Astrocyte of the cerebellum (primary cell): ENCODE measurements at regions not wholly inside any gene's neighbourhood (a gene's known extent, or its start where the extent isn't known, plus 50 kb on each side); places are given as distances from the start of the nearest gene placed in this dataset.

Source experiments
- DNase-seq: peaks from one replicate; pipeline ENCODE4 v3.0.0-alpha.2; 2011; ENCODE audit warnings: low read depth
- H3K4me3 ChIP-seq: 2 replicates; pipeline ENCODE4 v1.5.1; 2011; ENCODE audit warnings: mild to moderate bottlenecking, low read depth, low read length, moderate library complexity
- CTCF ChIP-seq: IDR thresholded peaks from 2 replicates; pipeline ENCODE4 v1.5.1; 2012; ENCODE audit warnings: low read length, low read depth, moderate library complexity, mild to moderate bottlenecking; ENCODE audit errors: missing control alignments
- in situ Hi-C: cut with HindIII; loops from 2 replicates; pipeline ENCODE4 v1.10.0; 2017; ENCODE audit warnings: low sequenced_read_pairs

- no peak for DNase-seq
- in situ Hi-C loops: no loop called here
- TF ChIP-seq CTCF: no peak
- no peak overlapping the region for H3K4me3 ChIP-seq
Measured at GRCh38 chr12:91951571-91951970, 194.1 kb downstream of the BTG1 start.

- TF ChIP-seq CTCF: no peak
- DNase-seq: no peak
- in situ Hi-C loops: loop anchor here (5.0 kb wide), 1 partner anchor 149 kb away; no protein-coding TSS in a partner anchor
- no peak overlapping the region for H3K4me3 ChIP-seq
Measured at GRCh38 chr12:91948504-91948903, 197.1 kb downstream of the BTG1 start.

DNA sequence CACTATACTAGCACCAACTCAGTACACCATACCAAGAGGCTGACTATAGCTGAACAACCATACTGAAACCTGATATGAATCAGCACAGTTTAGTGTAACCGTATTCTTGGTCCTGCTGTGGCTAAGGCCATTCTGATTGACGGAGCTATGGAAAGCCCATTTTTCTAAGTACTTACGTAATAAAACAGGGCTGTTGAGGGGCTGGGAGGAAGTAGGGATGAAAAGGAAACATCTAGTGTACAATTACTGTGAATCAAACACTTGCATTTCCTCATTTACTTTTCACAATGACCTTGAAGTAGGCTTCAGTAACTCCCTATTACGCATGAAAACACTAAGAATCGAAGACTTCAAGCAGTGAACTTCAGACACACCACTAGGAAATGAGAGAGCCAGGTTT is 198.2 kb downstream of the BTG1 start:
- DNase-seq: no peak
- in situ Hi-C loops: loop anchor here (5.0 kb wide), 1 partner anchor 150 kb away; no protein-coding TSS in a partner anchor
- no peak for TF ChIP-seq CTCF
- H3K4me3 ChIP-seq: no peak overlapping the region

DNA sequence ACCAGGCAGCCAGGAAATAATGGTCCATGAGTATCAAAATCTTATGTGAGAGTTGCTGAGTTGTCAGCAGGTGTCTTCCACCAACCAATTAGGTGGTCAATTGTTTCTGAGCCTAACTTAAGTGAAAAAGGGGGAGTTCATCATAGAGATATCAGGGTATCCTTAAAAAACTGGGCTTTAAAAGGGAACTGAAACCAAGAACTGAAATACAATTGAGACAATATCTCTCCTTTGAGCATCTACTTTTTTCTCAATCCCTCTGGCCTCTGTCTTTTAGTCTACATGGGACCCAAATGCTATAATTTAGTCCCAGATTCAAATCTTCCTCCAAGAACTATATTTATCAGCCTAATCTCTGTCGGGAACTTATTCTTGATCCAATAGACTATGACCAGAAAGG is 201.0 kb downstream of the BTG1 start:
- no peak for TF ChIP-seq CTCF
- H3K4me3 ChIP-seq: no peak overlapping the region
- DNase-seq: no peak
- in situ Hi-C loops: loop anchor here (5.0 kb wide), 1 partner anchor 153 kb away; no protein-coding TSS in a partner anchor

GRCh38 chr12:91940826-91941570 is 204.6 kb downstream of the BTG1 start:
- in situ Hi-C loops: no loop called here
- no peak for TF ChIP-seq CTCF
- no peak for DNase-seq
- H3K4me3 ChIP-seq: no peak overlapping the region

GRCh38 chr12:91940322-91940721 is 205.3 kb downstream of the BTG1 start:
- TF ChIP-seq CTCF: no peak
- no peak overlapping the region for H3K4me3 ChIP-seq
- DNase-seq: no peak
- in situ Hi-C loops: no loop called here
